ENCODE measurements at regions not wholly inside any gene's neighbourhood (a gene's known extent, or its start where the extent isn't known, plus 50 kb on each side); places are given as distances from the start of the nearest gene placed in this dataset.
"Not testable (repeated sequence)": the region's sequence is repeated elsewhere in the genome, so short reads cannot be mapped to it uniquely, and the experiment has no call there.

DNA sequence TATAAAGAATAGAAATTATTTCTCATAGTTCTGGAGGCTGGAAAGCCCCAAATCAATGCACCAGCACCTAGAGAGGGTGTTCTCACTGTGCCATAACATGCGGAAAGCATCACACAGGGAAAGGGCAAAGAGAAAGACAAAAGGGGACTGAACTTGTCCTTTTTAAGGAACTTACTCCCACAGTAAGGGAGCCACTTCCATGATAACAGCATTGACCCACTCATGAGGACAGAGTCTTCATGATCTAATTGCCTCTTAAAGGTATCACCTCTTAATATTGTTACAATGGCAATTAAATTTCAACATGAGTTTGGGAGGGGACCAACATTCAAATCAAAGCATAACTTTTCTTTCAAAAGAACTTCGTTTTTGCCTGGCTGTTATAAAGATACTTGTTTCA, 582.2 kb upstream of the ARID1B start:
- ATAC-seq (no peak), DNase-seq (no peak)
- Histone ChIP-seq H3K9me3 (no peaks in the 10 kb centered on the region), H3K4me1 (ENCODE audit: low read depth) (no peaks in the 10 kb centered on the region), H3K36me3 (ENCODE audit: low read depth) (no peaks in the 10 kb centered on the region), H3K4me3 (no peak overlapping the region)
- TF ChIP-seq, protein P1, sequence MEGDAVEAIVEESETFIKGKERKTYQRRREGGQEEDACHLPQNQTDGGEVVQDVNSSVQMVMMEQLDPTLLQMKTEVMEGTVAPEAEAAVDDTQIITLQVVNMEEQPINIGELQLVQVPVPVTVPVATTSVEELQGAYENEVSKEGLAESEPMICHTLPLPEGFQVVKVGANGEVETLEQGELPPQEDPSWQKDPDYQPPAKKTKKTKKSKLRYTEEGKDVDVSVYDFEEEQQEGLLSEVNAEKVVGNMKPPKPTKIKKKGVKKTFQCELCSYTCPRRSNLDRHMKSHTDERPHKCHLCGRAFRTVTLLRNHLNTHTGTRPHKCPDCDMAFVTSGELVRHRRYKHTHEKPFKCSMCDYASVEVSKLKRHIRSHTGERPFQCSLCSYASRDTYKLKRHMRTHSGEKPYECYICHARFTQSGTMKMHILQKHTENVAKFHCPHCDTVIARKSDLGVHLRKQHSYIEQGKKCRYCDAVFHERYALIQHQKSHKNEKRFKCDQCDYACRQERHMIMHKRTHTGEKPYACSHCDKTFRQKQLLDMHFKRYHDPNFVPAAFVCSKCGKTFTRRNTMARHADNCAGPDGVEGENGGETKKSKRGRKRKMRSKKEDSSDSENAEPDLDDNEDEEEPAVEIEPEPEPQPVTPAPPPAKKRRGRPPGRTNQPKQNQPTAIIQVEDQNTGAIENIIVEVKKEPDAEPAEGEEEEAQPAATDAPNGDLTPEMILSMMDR (IDR thresholded peaks at IDR 0.05), result no peak
- intact Hi-C loops (cut with DNase I, micrococcal nuclease), result no loop called here

DNA sequence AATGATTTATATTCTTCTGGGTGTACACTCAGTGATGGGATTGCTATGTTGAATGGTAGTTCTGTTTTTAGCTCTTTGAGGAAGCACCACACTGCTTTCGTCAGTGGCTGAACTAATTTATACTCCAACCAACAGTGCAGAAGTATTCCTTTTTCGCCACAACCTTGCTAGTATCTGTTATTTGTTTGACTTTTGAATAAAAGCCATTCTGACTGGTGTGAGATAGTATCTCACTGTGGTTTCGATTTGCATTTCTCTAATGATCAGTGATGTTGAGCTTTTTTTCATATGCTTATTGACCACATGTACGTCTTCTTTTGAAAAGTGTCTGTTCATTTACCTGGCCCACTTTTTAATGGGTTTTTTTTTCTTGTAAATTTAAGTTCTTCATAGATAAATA, 583.8 kb upstream of the ARID1B start:
- TF ChIP-seq, protein P1 (IDR thresholded peaks at IDR 0.05), result no peak
- Histone ChIP-seq H3K9me3 (no peaks in the 10 kb centered on the region), H3K4me3 (no peak overlapping the region), H3K4me1 (ENCODE audit: low read depth) (no peaks in the 10 kb centered on the region), H3K36me3 (ENCODE audit: low read depth) (no peaks in the 10 kb centered on the region)
- no peak for ATAC-seq
- intact Hi-C loops (cut with DNase I, micrococcal nuclease), result no loop called here
- DNase-seq, result no peak

DNA sequence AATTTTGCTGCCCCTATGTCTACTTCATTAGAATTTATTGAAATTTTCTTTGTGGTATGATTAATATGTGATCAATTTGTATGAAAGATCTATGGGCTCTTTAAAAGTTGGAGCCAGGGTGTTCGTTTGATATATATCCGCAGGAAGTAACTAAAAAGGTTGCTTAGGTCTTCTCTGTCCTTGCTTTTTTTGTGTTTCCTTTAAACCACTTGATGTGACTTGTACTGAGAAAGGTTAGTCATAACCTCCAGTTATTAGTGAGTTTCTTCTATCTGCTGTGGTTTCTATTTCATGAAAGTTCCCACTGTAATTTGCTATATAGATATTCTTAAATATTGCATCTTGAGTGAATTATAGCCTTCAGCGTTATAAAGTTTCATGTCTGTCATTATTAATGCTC, 585.3 kb upstream of the ARID1B start:
- ATAC-seq, result no peak
- TF ChIP-seq, protein P1 (IDR thresholded peaks at IDR 0.05), result no peak
- Histone ChIP-seq H3K4me3 (no peak overlapping the region), H3K4me1 (ENCODE audit: low read depth) (no peaks in the 10 kb centered on the region), H3K9me3 (no peaks in the 10 kb centered on the region), H3K36me3 (ENCODE audit: low read depth) (no peaks in the 10 kb centered on the region)
- intact Hi-C loops (cut with DNase I, micrococcal nuclease), result no loop called here
- no peak for DNase-seq

DNA sequence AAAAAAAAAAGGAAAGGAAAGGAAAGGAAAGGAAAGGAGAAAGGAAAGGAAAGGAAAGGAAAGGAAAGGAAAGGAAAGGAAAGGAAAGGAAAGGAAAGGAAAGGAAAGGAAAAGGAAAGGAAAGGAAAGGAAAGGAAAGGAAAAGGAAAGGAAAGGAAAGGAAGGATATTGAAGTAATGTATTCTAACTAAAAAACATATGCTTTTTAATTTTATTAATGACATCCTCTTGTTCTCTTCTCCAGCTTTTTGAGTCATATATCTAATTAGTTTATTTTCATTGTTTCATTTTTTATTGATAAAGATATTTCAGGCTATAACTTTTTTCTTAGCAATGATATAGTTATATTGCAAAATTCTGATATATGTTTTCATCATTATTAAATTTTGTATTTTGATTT, 585.8 kb upstream of the ARID1B start:
- ATAC-seq, result not testable (repeated sequence)

DNA sequence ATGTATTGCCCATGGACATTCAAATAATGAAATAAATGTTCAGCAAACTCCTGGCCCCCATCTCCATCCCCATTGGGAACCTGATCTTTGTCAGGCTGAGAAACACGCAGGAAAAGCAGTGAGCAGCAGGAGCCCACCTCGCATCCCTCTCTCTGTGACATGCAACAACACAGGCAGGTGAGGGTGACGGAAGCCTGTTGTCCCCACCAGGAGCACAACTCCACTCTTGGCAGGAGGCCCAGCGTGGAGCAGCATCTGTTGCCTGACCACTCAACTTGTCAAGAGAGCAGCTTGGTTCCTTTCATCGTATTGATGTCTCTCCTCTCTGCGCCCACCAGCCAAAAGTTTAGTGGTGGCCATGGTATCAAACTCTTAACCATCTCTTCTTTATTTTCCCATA, 586.9 kb upstream of the ARID1B start:
- TF ChIP-seq, protein P1 (IDR thresholded peaks at IDR 0.05), result no peak
- no peak for DNase-seq

More for the DNA sequence above, 585.8 kb upstream of the ARID1B start:
- H3K36me3 ChIP-seq (ENCODE audit: low read depth); H3K4me3 ChIP-seq; H3K9me3 ChIP-seq; H3K4me1 ChIP-seq (ENCODE audit: low read depth); DNase-seq; intact Hi-C loops (cut with DNase I, micrococcal nuclease): not testable (repeated sequence)

DNA sequence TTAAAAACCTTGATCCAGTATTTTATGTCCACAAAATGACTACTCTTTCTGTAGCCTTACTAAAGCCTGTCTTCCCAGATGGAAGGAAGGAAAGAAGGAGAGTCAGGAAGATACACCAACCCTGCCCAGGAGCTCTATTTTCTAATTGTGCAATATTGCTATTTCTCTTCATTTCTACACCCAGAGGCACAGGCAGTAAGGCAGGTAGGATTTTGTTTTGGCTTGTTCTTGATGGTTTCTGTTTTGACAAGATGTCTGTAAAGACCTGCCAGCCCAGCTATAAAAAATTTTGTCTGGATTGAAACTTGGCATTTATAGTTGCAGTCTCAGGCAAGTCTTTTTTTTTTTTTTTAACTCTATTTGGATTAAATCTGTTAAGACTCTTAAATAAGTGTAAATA, 587.5 kb upstream of the ARID1B start:
- no peaks in the 10 kb centered on the region for H3K9me3 ChIP-seq
- no peaks in the 10 kb centered on the region for H3K4me1 ChIP-seq (ENCODE audit: low read depth)
- DNase-seq (no peak), ATAC-seq (no peak)
- H3K4me3 ChIP-seq, result no peak overlapping the region
- no peaks in the 10 kb centered on the region for H3K36me3 ChIP-seq (ENCODE audit: low read depth)
- TF ChIP-seq, protein P1 (IDR thresholded peaks at IDR 0.05), result no peak
- intact Hi-C loops (cut with DNase I, micrococcal nuclease), result no loop called here

More for the DNA sequence above, 586.9 kb upstream of the ARID1B start:
- Histone ChIP-seq H3K4me3 (no peak overlapping the region), H3K4me1 (ENCODE audit: low read depth) (no peaks in the 10 kb centered on the region), H3K9me3 (no peaks in the 10 kb centered on the region), H3K36me3 (ENCODE audit: low read depth) (no peaks in the 10 kb centered on the region)
- ATAC-seq, result no peak
- intact Hi-C loops (cut with DNase I, micrococcal nuclease), result no loop called here

Data from mucosa of descending colon (tissue), 3 donors.